GM23248 (cell line): ENCODE measurements at regions not wholly inside any gene's neighbourhood (a gene's known extent, or its start where the extent isn't known, plus 50 kb on each side); places are given as distances from the start of the nearest gene placed in this dataset.

Experiments used
- DNase-seq: peaks from one replicate; pipeline ENCODE4 v3.0.0-alpha.2; 2015
- H2AFZ ChIP-seq: fragments of 200-600 bp; sonication (generic); 2 replicates; pipeline ENCODE4 v1.6.1; 2016; ENCODE audit warnings: antibody characterized with exemption
- H3F3A ChIP-seq: fragments of 200-600 bp; sonication (generic); 2 replicates; pipeline ENCODE4 v1.6.1; 2016; ENCODE audit warnings: mild to moderate bottlenecking, antibody characterized with exemption, mixed run types; ENCODE audit not compliant: insufficient read depth
- H3K27ac ChIP-seq: fragments of 200-600 bp; sonication (generic); 2 replicates; pipeline ENCODE4 v1.5.1; 2016; ENCODE audit warnings: mild to moderate bottlenecking
- H3K27me3 ChIP-seq: fragments of 200-600 bp; sonication (generic); replicated peaks from 2 replicates; pipeline ENCODE4 v1.6.1; 2016; ENCODE audit warnings: mild to moderate bottlenecking; ENCODE audit not compliant: insufficient read depth
- H3K36me3 ChIP-seq: fragments of 200-600 bp; sonication (generic); 2 replicates; pipeline ENCODE4 v1.6.1; 2016; ENCODE audit warnings: low read depth, mild to moderate bottlenecking
- H3K4me1 ChIP-seq: fragments of 200-600 bp; sonication (generic); 2 replicates; pipeline ENCODE4 v1.6.1; 2016; ENCODE audit warnings: mild to moderate bottlenecking; ENCODE audit not compliant: insufficient read depth
- H3K4me2 ChIP-seq: fragments of 200-600 bp; sonication (generic); one replicate; pipeline ENCODE4 v1.6.1; 2016; ENCODE audit warnings: mild to moderate bottlenecking; ENCODE audit not compliant: unreplicated experiment
- H3K4me3 ChIP-seq: fragments of 200-600 bp; sonication (generic); 2 replicates; pipeline ENCODE4 v1.5.1; 2016; ENCODE audit warnings: mild to moderate bottlenecking
- H3K79me2 ChIP-seq: fragments of 200-600 bp; sonication (generic); 2 replicates; pipeline ENCODE4 v1.6.1; 2016; ENCODE audit warnings: mild to moderate bottlenecking; ENCODE audit not compliant: insufficient read depth
- H3K9ac ChIP-seq: fragments of 200-600 bp; sonication (generic); 2 replicates; pipeline ENCODE4 v1.6.1; 2016; ENCODE audit warnings: mild to moderate bottlenecking
- H3K9me2 ChIP-seq: fragments of 200-600 bp; sonication (generic); 2 replicates; pipeline ENCODE4 v1.6.1; 2016; ENCODE audit warnings: mixed run types, mild to moderate bottlenecking, moderate library complexity; ENCODE audit not compliant: insufficient read depth
- H3K9me3 ChIP-seq: fragments of 200-600 bp; sonication (generic); one replicate; pipeline ENCODE4 v1.6.1; 2017; ENCODE audit warnings: low read depth
- H4K20me1 ChIP-seq: fragments of 200-600 bp; sonication (generic); 2 replicates; pipeline ENCODE4 v1.6.0; 2016; ENCODE audit not compliant: insufficient read depth
- EZH2 ChIP-seq: fragments of 200-600 bp; sonication (generic); IDR thresholded peaks from 2 replicates; pipeline ENCODE4 v1.6.1; 2018; ENCODE audit warnings: antibody characterized with exemption, mild to moderate bottlenecking; ENCODE audit not compliant: insufficient read depth, poor library complexity, severe bottlenecking
- EZH2phosphoT487 ChIP-seq: fragments of 200-600 bp; sonication (generic); IDR thresholded peaks from 2 replicates; pipeline ENCODE4 v1.6.1; 2018; ENCODE audit warnings: antibody characterized with exemption, moderate library complexity, mild to moderate bottlenecking, low read depth; ENCODE audit not compliant: insufficient read depth
- WGBS, 2 experiments: methylation state at CpG; one replicate each; pipeline ENCODE4 v1.1.6; 2015 to 2017; ENCODE audit warnings: low lambda C conversion rate in 2 of 2, low coverage in 1 of 2; ENCODE audit errors: missing lambda C conversion rate in 2 of 2; 5-methylcytosine and 5-hydroxymethylcytosine counted together
- in situ Hi-C: fragments of 300-500 bp; cut with MboI; formaldehyde crosslinking; loops from 2 replicates; pipeline ENCODE4 v1.15.0; 2020

DNA sequence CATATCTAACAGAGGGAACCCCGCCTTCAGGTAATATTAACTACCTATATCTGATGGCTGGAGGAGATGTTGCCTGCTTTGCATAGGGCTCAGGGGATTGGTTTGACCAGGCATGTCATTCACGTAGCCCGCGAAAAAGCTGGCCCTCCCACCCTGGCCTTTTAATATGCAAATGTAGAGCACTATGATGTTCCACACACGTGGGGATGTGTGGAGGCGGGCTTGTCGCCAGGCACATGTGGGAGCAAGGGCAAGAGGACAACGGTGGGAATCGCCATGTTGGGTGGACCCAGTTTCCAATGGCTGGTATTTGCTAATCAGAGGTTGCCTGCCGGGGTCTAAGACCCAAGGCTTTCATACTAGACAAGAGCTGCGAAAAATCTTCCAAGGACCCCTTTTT is 469.8 kb downstream of the ZPLD1 start:
- no peak for DNase-seq
- no peaks in the 10 kb centered on the region for H3F3A ChIP-seq
- no peak overlapping the region for H3K27ac ChIP-seq
- in situ Hi-C loops = no loop called here
- H3K27me3 ChIP-seq = no peaks in the 10 kb centered on the region
- no peaks in the 10 kb centered on the region for H4K20me1 ChIP-seq
- no peaks in the 10 kb centered on the region for H3K9me3 ChIP-seq
- no peak overlapping the region for H2AFZ ChIP-seq
- no peaks in the 10 kb centered on the region for H3K79me2 ChIP-seq
- 59 to 65% methylated on average over 11 of the region's 11 CpGs for WGBS, 2 experiments
- no peaks in the 10 kb centered on the region for H3K36me3 ChIP-seq
- no peak for TF ChIP-seq EZH2
- TF ChIP-seq EZH2phosphoT487 = no peak
- no peaks in the 10 kb centered on the region for H3K4me1 ChIP-seq
- H3K9me2 ChIP-seq = no peaks in the 10 kb centered on the region
- no peak overlapping the region for H3K4me2 ChIP-seq
- no peak overlapping the region for H3K4me3 ChIP-seq
- no peak overlapping the region for H3K9ac ChIP-seq

DNA sequence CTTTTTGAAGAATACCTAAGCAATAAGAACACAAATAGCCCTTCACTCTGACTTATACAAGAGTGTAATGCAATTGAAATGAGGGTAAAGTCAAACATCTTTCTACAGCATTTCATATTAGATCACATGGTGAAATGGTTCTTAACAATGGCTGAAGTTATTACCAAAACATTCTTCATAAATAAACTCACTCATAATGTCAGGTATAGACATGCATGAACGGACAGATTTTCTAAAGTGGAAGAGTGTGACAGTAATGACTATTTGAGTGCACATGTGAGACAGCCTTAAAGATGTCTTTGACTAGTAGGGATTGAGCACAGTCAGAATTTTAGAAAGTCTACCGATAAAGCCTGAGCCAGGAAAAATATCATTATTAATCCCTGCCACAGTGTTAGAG is 471.0 kb downstream of the ZPLD1 start:
- Histone ChIP-seq H3K4me2 (no peak overlapping the region), H3K27ac (no peak overlapping the region), H2AFZ (no peak overlapping the region), H3K9me2 (no peaks in the 10 kb centered on the region), H3K79me2 (no peaks in the 10 kb centered on the region), H3K4me1 (no peaks in the 10 kb centered on the region), H4K20me1 (no peaks in the 10 kb centered on the region), H3F3A (no peaks in the 10 kb centered on the region), H3K4me3 (no peak overlapping the region), H3K9ac (no peak overlapping the region), H3K36me3 (no peaks in the 10 kb centered on the region), H3K9me3 (no peaks in the 10 kb centered on the region), H3K27me3 (no peaks in the 10 kb centered on the region)
- in situ Hi-C loops = no loop called here
- TF ChIP-seq EZH2 = no peak
- no peak for TF ChIP-seq EZH2phosphoT487
- DNase-seq = no peak
- 46 to 47% methylated on average over 2 of the region's 2 CpGs for WGBS, 2 experiments

GRCh38 chr3:102906818-102907217 is 472.0 kb downstream of the ZPLD1 start:
- WGBS, 2 experiments = 40 to 41% methylated on average over 1 of the region's 1 CpG

GRCh38 chr3:102909904-102910303 is 475.1 kb downstream of the ZPLD1 start:
- Histone ChIP-seq H3K79me2 (no peaks in the 10 kb centered on the region), H4K20me1 (no peaks in the 10 kb centered on the region), H3K4me3 (no peak overlapping the region), H3K27ac (no peak overlapping the region), H3F3A (no peaks in the 10 kb centered on the region), H3K9me3 (no peaks in the 10 kb centered on the region), H3K9ac (no peak overlapping the region), H2AFZ (no peak overlapping the region), H3K36me3 (no peaks in the 10 kb centered on the region), H3K4me1 (no peaks in the 10 kb centered on the region), H3K9me2 (no peaks in the 10 kb centered on the region), H3K4me2 (no peak overlapping the region), H3K27me3 (no peaks in the 10 kb centered on the region)
- in situ Hi-C loops = no loop called here
- TF ChIP-seq EZH2phosphoT487 = no peak
- TF ChIP-seq EZH2 = no peak
- DNase-seq = no peak
- 10 to 23% methylated on average over 1 of the region's 1 CpG for WGBS, 2 experiments

More at GRCh38 chr3:102906818-102907217, 472.0 kb downstream of the ZPLD1 start:
- no peak overlapping the region for H3K4me2 ChIP-seq
- in situ Hi-C loops = no loop called here
- H3K79me2 ChIP-seq = no peaks in the 10 kb centered on the region
- no peak for DNase-seq
- H3K9me2 ChIP-seq = no peaks in the 10 kb centered on the region
- H3K9ac ChIP-seq = no peak overlapping the region
- H3K27me3 ChIP-seq = no peaks in the 10 kb centered on the region
- no peak overlapping the region for H3K4me3 ChIP-seq
- no peak for TF ChIP-seq EZH2phosphoT487
- no peak for TF ChIP-seq EZH2
- no peaks in the 10 kb centered on the region for H3K36me3 ChIP-seq
- H2AFZ ChIP-seq = no peak overlapping the region
- no peaks in the 10 kb centered on the region for H3F3A ChIP-seq
- no peaks in the 10 kb centered on the region for H3K9me3 ChIP-seq
- H3K4me1 ChIP-seq = no peaks in the 10 kb centered on the region
- no peak overlapping the region for H3K27ac ChIP-seq
- H4K20me1 ChIP-seq = no peaks in the 10 kb centered on the region

- TF ChIP-seq EZH2 = no peak
- TF ChIP-seq EZH2phosphoT487 = no peak
- WGBS, 2 experiments = 16 to 25% methylated on average over 2 of the region's 2 CpGs
- no peak overlapping the region for H3K27ac ChIP-seq
Observed at GRCh38 chr3:102916532-102916931, 481.7 kb downstream of the ZPLD1 start.

More at GRCh38 chr3:102916532-102916931, 481.7 kb downstream of the ZPLD1 start:
- Histone ChIP-seq H3K27me3 (no peaks in the 10 kb centered on the region), H3K4me1 (no peaks in the 10 kb centered on the region), H3K79me2 (no peaks in the 10 kb centered on the region), H2AFZ (no peak overlapping the region), H3K9me2 (no peaks in the 10 kb centered on the region), H4K20me1 (no peaks in the 10 kb centered on the region), H3F3A (no peaks in the 10 kb centered on the region), H3K4me3 (no peak overlapping the region), H3K9me3 (no peaks in the 10 kb centered on the region), H3K9ac (no peak overlapping the region), H3K4me2 (no peak overlapping the region), H3K36me3 (no peaks in the 10 kb centered on the region)
- in situ Hi-C loops = no loop called here
- DNase-seq = no peak
